OCI-LY3 (cell line): ENCODE measurements at regions not wholly inside any gene's neighbourhood (a gene's known extent, or its start where the extent isn't known, plus 50 kb on each side); places are given as distances from the start of the nearest gene placed in this dataset.

Source experiments
- CTCF ChIP-seq: fragments of 200-600, 300-600 bp; sonication (generic); IDR thresholded peaks from 2 replicates; pipeline ENCODE4 v1.5.1; 2014; ENCODE audit warnings: antibody characterized with exemption, low read length, low read depth
- EZH2phosphoT487 ChIP-seq: fragments of 200-600 bp; shearing (Covaris generic); IDR thresholded peaks from 2 replicates; pipeline ENCODE4 v1.6.1; 2018; ENCODE audit warnings: antibody characterized with exemption, mixed run types, low read depth

GRCh38 chr5:51486158-51486557 lies 102.9 kb downstream of the ISL1 start:
- TF ChIP-seq CTCF (no peak), EZH2phosphoT487 (no peak)
